Pancreas (tissue), 10 donors: ENCODE measurements at regions not wholly inside any gene's neighbourhood (a gene's known extent, or its start where the extent isn't known, plus 50 kb on each side); places are given as distances from the start of the nearest gene placed in this dataset.

Source experiments
- ATAC-seq, 4 donors: fragments of 200-7000 bp; cut with Tn5 transposase; one replicate each; pipeline versions ENCODE4 v1.8.0 to v1.9.1; 2020; ENCODE audit warnings: mild to moderate bottlenecking in 4 of 4, moderate library complexity in 4 of 4
- DNase-seq, 6 donors: peaks; one replicate each; pipeline ENCODE4 v3.0.0-alpha.2; 2020
- FAIRE-seq: peaks from 2 replicates; lab custom pipeline; 2012; peaks lifted over from hg19 to GRCh38; lab: Jason Lieb, UNC
- H3K27ac ChIP-seq, 4 donors: fragments of 200-600 bp; sonication (generic); 1 replicate in 3 of 4; 2 replicates in 1 of 4; pipeline versions ENCODE4 v1.5.0 to v1.8.0; 2020
- H3K27me3 ChIP-seq, 4 donors: fragments of 200-600 bp; one replicate each; pipeline ENCODE4 v1.8.0; 2021
- H3K36me3 ChIP-seq, 3 donors: fragments of 200-600 bp; sonication (generic) in 1 of 3; one replicate each; pipeline versions ENCODE4 v1.5.0 to v1.8.0; 2020 to 2021
- H3K4me1 ChIP-seq, 3 donors: fragments of 200-600 bp; one replicate each; pipeline ENCODE4 v1.8.0; 2021
- H3K4me3 ChIP-seq, 4 donors: fragments of 200-600 bp; sonication (generic) in 2 of 4; one replicate each; pipeline versions ENCODE4 v1.5.0 to v1.8.0; 2020 to 2021
- H3K9me3 ChIP-seq, 4 donors: fragments of 200-600 bp; one replicate each; pipeline ENCODE4 v1.8.0; 2021
- WGBS, 2 donors: extraction: QIAGEN DNeasy Blood & Tissue Kit; methylation state at CpG; one replicate each; pipeline ENCODE4 v1.1.7; 2013; 5-methylcytosine and 5-hydroxymethylcytosine counted together
- intact Hi-C, 3 donors: fragments of 100-400 bp; cut with DNase I; formaldehyde crosslinking; loops; one replicate each; pipeline versions ENCODE4 v1.11.1 to v1.14.2; 2022
- TF ChIP-seq, protein P1 (sequence below), 4 donors: fragments of 200-600 bp; sonication (generic) in 3 of 4; IDR thresholded peaks; one replicate each; pipeline versions ENCODE4 v1.5.0 to v1.8.0; 2021; ENCODE audit warnings: antibody characterized with exemption in 4 of 4
- donor health status: healthy with polysubstance abuse.
- donor health status: DM: no; HTN: no; CAD: no; lungs with moderate emphysema.
- donor health status: DM: no; HTN: no; CAD: no.
- donor health status: control.
- donor health status: control.
- donor health status: Bipolar disorder and iron deficiency.
- donor health status: DM: yes; HTN: yes; CAD: no.
- donor health status: DM: no; HTN: no; CAD: no.
- donor health status: DM: no; HTN: no; CAD: no.
- donor health status: DM: yes; HTN: yes; CAD: no.

DNA sequence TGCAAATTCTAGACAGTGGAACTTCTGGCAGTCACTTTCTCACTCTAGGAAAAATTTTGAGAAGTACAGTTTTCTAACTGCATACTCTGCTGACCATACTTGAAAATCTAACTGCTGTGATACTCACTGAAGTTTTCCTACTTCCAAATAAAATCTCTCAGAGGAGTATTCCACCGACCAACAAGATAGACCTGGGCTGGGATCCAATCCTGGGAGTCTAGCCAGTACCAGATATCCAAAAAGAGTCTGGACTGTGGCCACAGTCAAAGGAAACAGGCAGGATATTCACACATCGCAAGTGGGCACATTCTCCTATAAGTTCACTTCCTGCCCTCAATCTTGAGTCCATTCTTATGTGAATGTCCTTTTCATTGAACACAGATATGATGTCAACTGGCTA is 1138.7 kb upstream of the PCDH7 start:
- Histone ChIP-seq H3K27ac (no peak overlapping the region), H3K4me1 (no peaks in the 10 kb centered on the region), H3K36me3 (no peaks in the 10 kb centered on the region), H3K27me3 (no peaks in the 10 kb centered on the region), H3K4me3 (no peak overlapping the region), H3K9me3 (no peaks in the 10 kb centered on the region)
- WGBS, 2 donors, result 27% methylated on average over 2 of the region's 2 CpGs
- FAIRE-seq (no peak), DNase-seq (no peak), ATAC-seq (no peak)
- intact Hi-C loops, result no loop called here
- TF ChIP-seq, protein P1, sequence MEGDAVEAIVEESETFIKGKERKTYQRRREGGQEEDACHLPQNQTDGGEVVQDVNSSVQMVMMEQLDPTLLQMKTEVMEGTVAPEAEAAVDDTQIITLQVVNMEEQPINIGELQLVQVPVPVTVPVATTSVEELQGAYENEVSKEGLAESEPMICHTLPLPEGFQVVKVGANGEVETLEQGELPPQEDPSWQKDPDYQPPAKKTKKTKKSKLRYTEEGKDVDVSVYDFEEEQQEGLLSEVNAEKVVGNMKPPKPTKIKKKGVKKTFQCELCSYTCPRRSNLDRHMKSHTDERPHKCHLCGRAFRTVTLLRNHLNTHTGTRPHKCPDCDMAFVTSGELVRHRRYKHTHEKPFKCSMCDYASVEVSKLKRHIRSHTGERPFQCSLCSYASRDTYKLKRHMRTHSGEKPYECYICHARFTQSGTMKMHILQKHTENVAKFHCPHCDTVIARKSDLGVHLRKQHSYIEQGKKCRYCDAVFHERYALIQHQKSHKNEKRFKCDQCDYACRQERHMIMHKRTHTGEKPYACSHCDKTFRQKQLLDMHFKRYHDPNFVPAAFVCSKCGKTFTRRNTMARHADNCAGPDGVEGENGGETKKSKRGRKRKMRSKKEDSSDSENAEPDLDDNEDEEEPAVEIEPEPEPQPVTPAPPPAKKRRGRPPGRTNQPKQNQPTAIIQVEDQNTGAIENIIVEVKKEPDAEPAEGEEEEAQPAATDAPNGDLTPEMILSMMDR (IDR thresholded peaks at IDR 0.05), result no peak

GRCh38 chr4:29588617-29589016 is 1131.6 kb upstream of the PCDH7 start:
- Histone ChIP-seq H3K4me1 (no peaks in the 10 kb centered on the region), H3K27me3 (no peaks in the 10 kb centered on the region), H3K4me3 (no peak overlapping the region), H3K27ac (no peak overlapping the region), H3K9me3 (peaks cover 0 to 5% (median 0%) of the 10 kb centered on the region in 4 donors), H3K36me3 (no peaks in the 10 kb centered on the region)
- ATAC-seq (no peak), DNase-seq (no peak), FAIRE-seq (no peak)
- WGBS, 2 donors, result 48 to 69% methylated on average over 3 of the region's 3 CpGs
- TF ChIP-seq, protein P1 (IDR thresholded peaks at IDR 0.05), result no peak
- intact Hi-C loops, result no loop called here

DNA sequence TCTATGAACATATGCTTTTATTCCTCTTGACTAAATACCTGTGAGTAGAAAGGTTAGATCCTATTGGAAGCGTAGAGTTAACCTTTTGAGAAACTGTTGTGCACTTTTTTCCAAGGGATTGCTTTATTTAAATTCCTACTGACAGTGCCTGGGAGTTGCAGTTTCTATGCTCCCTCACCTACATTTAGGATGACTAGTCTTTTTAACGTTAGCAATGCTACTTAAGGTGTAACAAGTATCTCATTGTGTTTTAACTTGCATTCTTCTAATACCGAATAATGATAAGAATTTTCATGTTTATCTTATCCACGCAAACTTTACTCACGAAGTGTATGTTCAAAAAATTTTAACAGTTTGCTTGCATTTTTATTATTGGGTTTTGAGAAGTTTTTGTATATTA is 1123.9 kb upstream of the PCDH7 start:
- DNase-seq (no peak), FAIRE-seq (no peak), ATAC-seq (no peak)
- intact Hi-C loops, result no loop called here
- H3K27ac ChIP-seq, result no peak overlapping the region
- no peak overlapping the region for H3K4me3 ChIP-seq
- WGBS, 2 donors, result 41 to 43% methylated on average over 5 of the region's 5 CpGs
- H3K27me3 ChIP-seq, result no peaks in the 10 kb centered on the region
- H3K9me3 ChIP-seq, result no peaks in the 10 kb centered on the region
- no peaks in the 10 kb centered on the region for H3K36me3 ChIP-seq
- no peaks in the 10 kb centered on the region for H3K4me1 ChIP-seq
- TF ChIP-seq, protein P1 (IDR thresholded peaks at IDR 0.05), result no peak

- FAIRE-seq (no peak), DNase-seq (no peak), ATAC-seq (no peak)
- Histone ChIP-seq H3K36me3 (no peaks in the 10 kb centered on the region), H3K9me3 (no peaks in the 10 kb centered on the region), H3K4me3 (no peak overlapping the region), H3K27ac (no peak overlapping the region), H3K27me3 (no peaks in the 10 kb centered on the region), H3K4me1 (no peaks in the 10 kb centered on the region)
- WGBS, 2 donors, result 48 to 65% methylated on average over 2 of the region's 2 CpGs
- intact Hi-C loops, result no loop called here
- TF ChIP-seq, protein P1 (IDR thresholded peaks at IDR 0.05), result no peak
These were observed 1101.0 kb upstream of the PCDH7 start for GRCh38 chr4:29619168-29619567.

GRCh38 chr4:29632199-29632598 is 1088.0 kb upstream of the PCDH7 start:
- WGBS, 2 donors, result 21 to 31% methylated on average over 2 of the region's 2 CpGs

More at GRCh38 chr4:29632199-29632598, 1088.0 kb upstream of the PCDH7 start:
- intact Hi-C loops, result no loop called here
- no peaks in the 10 kb centered on the region for H3K9me3 ChIP-seq
- ATAC-seq (no peak), FAIRE-seq (no peak), DNase-seq (no peak)
- H3K27ac ChIP-seq, result no peak overlapping the region
- TF ChIP-seq, protein P1 (IDR thresholded peaks at IDR 0.05), result no peak
- no peaks in the 10 kb centered on the region for H3K27me3 ChIP-seq
- H3K4me1 ChIP-seq, result no peaks in the 10 kb centered on the region
- no peak overlapping the region for H3K4me3 ChIP-seq
- no peaks in the 10 kb centered on the region for H3K36me3 ChIP-seq
